ENCODE measurements at regions not wholly inside any gene's neighbourhood (a gene's known extent, or its start where the extent isn't known, plus 50 kb on each side); places are given as distances from the start of the nearest gene placed in this dataset.

DNA sequence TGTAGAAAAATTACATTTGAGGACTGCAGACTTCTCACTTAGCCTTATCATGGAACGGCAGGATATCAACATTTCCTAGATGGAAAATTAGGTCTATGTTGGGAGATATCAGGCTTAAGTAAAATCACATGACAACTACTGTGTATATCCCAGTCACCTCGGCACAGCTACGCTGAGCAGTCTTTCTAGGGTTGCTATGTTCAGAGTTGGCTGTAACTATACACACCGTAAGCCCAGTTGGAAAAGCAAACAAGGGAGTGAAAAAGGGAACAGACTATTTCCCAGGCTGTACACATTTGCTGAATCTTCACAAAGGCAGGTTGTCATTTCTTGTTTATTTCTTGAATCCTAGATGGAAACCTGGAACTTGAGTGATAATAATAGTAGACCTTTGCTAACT lies 80.7 kb upstream of the PTPRK start:
- no peak overlapping the region for H3K4me3 ChIP-seq
- intact Hi-C loops (cut with DNase I; ENCODE audit: low total_unique reads), result no loop called here
- TF ChIP-seq CTCF (IDR thresholded peaks at IDR 0.05 in 8 of 11, conservative IDR thresholded peaks at IDR 0.05 in 3 of 11) (no peak), POLR2A (IDR thresholded peaks at IDR 0.05) (no peak), POLR2AphosphoS5 (IDR thresholded peaks at IDR 0.05) (no peak)
- DNase-seq, result no peak
- H3K36me3 ChIP-seq, result no peaks in the 10 kb centered on the region
- 77 to 95% (median 79%) methylated on average over 4 of the region's 4 CpGs for WGBS, 5 donors
- H3K27me3 ChIP-seq (replicated peaks in 1 of 7), result no peaks in the 10 kb centered on the region
- no peaks in the 10 kb centered on the region for H3K4me1 ChIP-seq
- no peak overlapping the region for H3K27ac ChIP-seq
- no peaks in the 10 kb centered on the region for H3K9me3 ChIP-seq

DNA sequence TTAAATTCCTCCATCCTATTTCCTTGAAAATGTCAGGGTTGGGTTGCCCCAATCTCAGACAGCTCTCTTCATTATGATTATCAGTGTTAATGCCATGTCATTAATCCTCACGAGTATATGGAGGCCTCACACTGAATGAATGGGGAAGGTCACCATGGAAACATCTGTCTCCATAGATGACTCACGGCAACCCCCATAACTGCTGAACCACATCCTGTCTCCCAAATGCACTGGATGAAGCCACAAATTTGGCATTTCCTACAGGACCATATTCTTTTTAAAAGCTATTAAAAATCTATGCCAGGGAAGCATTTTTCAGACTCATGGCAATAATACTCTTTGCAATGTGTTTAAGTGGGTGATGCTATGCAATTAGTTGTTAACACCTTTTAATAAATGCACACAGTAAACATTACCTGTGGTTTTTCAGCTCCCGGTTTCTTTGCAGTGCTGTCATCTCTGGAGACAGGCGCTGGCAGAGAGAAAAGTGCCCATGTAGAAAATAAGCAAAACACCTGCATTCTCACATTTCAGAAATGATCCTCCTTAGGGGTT lies 80.1 kb upstream of the PTPRK start:
- Histone ChIP-seq H3K9me3 (no peaks in the 10 kb centered on the region), H3K4me3 (no peak overlapping the region), H3K36me3 (no peaks in the 10 kb centered on the region), H3K27ac (no peak overlapping the region), H3K4me1 (no peaks in the 10 kb centered on the region), H3K27me3 (replicated peaks in 1 of 7) (no peaks in the 10 kb centered on the region)
- intact Hi-C loops (cut with DNase I; ENCODE audit: low total_unique reads), result no loop called here
- TF ChIP-seq POLR2AphosphoS5 (IDR thresholded peaks at IDR 0.05) (no peak), POLR2A (IDR thresholded peaks at IDR 0.05) (no peak), CTCF (IDR thresholded peaks at IDR 0.05 in 8 of 11, conservative IDR thresholded peaks at IDR 0.05 in 3 of 11) (no peak)
- WGBS, 5 donors, result 20 to 24% (median 21%) methylated on average over 4 of the region's 4 CpGs
- DNase-seq, result no peak

DNA sequence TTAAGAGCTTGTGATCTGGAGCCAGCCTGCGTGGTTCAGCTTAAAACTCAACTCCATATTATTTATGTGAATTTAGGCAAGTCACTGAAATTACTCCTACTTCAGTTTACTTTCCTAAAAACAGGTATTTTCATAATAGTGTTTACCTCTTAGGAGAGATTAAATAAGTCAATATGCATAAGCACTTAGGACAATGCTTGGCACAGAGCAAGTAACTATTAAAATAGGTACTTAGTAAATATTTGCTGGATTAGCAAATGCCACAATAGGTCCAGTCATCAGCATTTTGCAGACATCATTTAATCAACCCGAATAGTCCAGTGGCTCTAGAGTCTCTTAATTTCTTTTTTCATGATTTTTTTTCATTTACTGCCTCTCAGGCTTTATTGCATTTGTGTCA lies 78.6 kb upstream of the PTPRK start:
- 67 to 92% (median 75%) methylated on average over 2 of the region's 2 CpGs for WGBS, 5 donors
- no peaks in the 10 kb centered on the region for H3K36me3 ChIP-seq
- intact Hi-C loops (cut with DNase I; ENCODE audit: low total_unique reads), result no loop called here
- no peak overlapping the region for H3K27ac ChIP-seq
- H3K4me1 ChIP-seq, result no peaks in the 10 kb centered on the region
- DNase-seq, result no peak
- H3K4me3 ChIP-seq, result no peak overlapping the region
- TF ChIP-seq POLR2AphosphoS5 (IDR thresholded peaks at IDR 0.05), result no peak
- TF ChIP-seq CTCF (IDR thresholded peaks at IDR 0.05 in 8 of 11, conservative IDR thresholded peaks at IDR 0.05 in 3 of 11), result no peak
- TF ChIP-seq POLR2A (IDR thresholded peaks at IDR 0.05), result no peak
- H3K9me3 ChIP-seq, result no peaks in the 10 kb centered on the region
- H3K27me3 ChIP-seq (replicated peaks in 1 of 7), result no peaks in the 10 kb centered on the region

DNA sequence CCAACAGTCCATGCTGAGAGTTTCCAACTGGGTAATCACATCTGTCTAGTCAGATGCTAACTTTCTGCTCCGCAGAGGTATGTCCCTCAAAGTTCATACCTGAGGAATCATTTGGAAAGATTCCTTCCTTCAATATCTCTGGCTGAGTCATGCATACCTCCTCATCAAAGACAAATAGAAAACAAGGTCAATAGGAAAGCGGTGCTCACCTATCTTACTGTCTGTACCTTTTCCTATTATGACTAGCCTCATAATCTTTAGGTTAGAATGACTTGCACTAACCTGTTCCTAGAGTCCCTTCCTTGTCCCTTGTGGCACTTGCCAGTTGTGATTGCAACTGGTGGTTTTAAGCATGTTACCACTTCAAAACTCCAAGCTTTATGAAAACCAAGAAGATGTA lies 78.2 kb upstream of the PTPRK start:
- TF ChIP-seq CTCF (IDR thresholded peaks at IDR 0.05 in 8 of 11, conservative IDR thresholded peaks at IDR 0.05 in 3 of 11), result no peak
- 74 to 93% (median 82%) methylated on average over 2 of the region's 2 CpGs for WGBS, 5 donors
- Histone ChIP-seq H3K4me1 (no peaks in the 10 kb centered on the region), H3K27me3 (replicated peaks in 1 of 7) (no peaks in the 10 kb centered on the region), H3K36me3 (no peaks in the 10 kb centered on the region), H3K9me3 (no peaks in the 10 kb centered on the region), H3K4me3 (no peak overlapping the region), H3K27ac (no peak overlapping the region)
- intact Hi-C loops (cut with DNase I; ENCODE audit: low total_unique reads), result no loop called here
- no peak for DNase-seq
